ENCODE measurements at regions not wholly inside any gene's neighbourhood (a gene's known extent, or its start where the extent isn't known, plus 50 kb on each side); places are given as distances from the start of the nearest gene placed in this dataset.

DNA sequence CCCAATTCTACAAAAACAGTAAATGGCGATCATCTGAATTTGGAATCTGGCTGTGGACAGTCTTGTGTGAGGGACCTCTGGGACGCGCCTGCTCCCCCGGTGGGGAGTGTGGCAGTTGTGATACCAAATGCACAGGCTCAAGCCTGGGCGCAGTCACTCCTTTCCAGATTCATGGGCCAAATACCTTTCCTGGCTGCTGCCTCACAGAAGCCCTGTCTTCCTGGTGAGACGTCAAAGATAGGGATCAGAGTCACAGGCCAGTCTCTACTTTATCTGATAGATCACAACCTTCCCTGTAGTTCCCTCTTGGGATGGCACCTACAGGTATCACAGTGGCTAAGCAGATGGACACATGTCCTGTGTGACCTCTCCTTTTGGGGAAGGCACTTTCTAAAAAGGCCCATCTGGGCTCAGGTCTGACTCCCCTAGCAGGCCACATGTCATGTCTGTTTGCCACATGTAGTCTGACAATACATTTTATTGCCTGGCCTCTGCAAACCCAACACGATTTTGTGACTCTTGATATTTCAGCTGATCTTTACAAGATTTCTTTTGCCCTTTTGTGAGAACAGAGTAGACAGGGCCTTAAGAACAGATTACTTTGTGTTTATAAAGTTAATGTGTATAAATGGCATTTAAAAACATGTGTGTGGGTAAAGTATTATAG lies 150.1 kb downstream of the SNX10 start:
- no peak for TF ChIP-seq POLR2A (IDR thresholded peaks at IDR 0.05)
- TF ChIP-seq, protein P1, sequence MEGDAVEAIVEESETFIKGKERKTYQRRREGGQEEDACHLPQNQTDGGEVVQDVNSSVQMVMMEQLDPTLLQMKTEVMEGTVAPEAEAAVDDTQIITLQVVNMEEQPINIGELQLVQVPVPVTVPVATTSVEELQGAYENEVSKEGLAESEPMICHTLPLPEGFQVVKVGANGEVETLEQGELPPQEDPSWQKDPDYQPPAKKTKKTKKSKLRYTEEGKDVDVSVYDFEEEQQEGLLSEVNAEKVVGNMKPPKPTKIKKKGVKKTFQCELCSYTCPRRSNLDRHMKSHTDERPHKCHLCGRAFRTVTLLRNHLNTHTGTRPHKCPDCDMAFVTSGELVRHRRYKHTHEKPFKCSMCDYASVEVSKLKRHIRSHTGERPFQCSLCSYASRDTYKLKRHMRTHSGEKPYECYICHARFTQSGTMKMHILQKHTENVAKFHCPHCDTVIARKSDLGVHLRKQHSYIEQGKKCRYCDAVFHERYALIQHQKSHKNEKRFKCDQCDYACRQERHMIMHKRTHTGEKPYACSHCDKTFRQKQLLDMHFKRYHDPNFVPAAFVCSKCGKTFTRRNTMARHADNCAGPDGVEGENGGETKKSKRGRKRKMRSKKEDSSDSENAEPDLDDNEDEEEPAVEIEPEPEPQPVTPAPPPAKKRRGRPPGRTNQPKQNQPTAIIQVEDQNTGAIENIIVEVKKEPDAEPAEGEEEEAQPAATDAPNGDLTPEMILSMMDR (IDR thresholded peaks at IDR 0.05) = no peak
